ENCODE measurements at regions not wholly inside any gene's neighbourhood (a gene's known extent, or its start where the extent isn't known, plus 50 kb on each side); places are given as distances from the start of the nearest gene placed in this dataset.

DNA sequence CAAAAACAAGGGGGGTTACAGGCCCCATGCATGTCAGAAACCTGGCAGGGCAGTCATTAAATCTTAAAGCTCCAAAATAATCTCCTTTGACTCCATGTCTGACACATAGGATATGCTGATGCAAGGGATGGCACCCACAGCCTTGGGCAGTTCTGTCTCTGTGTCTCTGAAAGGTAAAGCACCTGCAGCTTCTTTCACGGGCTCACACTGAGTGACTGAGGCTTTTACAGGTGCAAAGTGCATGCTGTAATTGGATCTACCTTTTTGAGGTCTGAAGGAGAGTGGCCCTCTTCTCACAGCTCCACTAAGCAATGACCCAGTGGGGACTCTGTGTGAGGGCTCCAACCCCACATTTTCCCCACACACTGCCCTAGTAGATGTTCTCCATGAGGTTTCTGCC lies 1309.0 kb upstream of the B3GALT2 start:
- no peaks in the 10 kb centered on the region for H3K4me1 ChIP-seq (ENCODE audit: insufficient read depth, low read length)
- no peaks in the 10 kb centered on the region for H3K36me3 ChIP-seq (ENCODE audit: insufficient read depth, low read length)
- H4K20me1 ChIP-seq (ENCODE audit: insufficient read depth, low read length): no peaks in the 10 kb centered on the region
- TF ChIP-seq EZH2 (IDR thresholded peaks at IDR 0.05; ENCODE audit: borderline replicate concordance, low read depth, low read length, severe bottlenecking) (no peak), CTCF (IDR thresholded peaks at IDR 0.05; ENCODE audit: borderline replicate concordance, extremely low read depth, low read length, poor library complexity, severe bottlenecking) (no peak)
- no peak overlapping the region for H3K27ac ChIP-seq (ENCODE audit: low read length)
- no peak overlapping the region for H3K4me3 ChIP-seq (ENCODE audit: low read depth in 1 of 2, low read length in 2 of 2)
- H2AFZ ChIP-seq (ENCODE audit: low read depth, low read length): no peak overlapping the region
- ATAC-seq (ENCODE audit: insufficient read depth, low read depth) (no peak), DNase-seq (no peak)
- no peak overlapping the region for H3K9ac ChIP-seq (ENCODE audit: low read depth, low read length)
- no peaks in the 10 kb centered on the region for H3K27me3 ChIP-seq (ENCODE audit: insufficient read depth, low read length, poor library complexity)
- no peaks in the 10 kb centered on the region for H3K9me3 ChIP-seq (ENCODE audit: insufficient read depth, low read length, severe bottlenecking)
- H3K4me2 ChIP-seq (ENCODE audit: insufficient read depth, low read length): no peak overlapping the region
- H3K79me2 ChIP-seq (ENCODE audit: insufficient read depth, low read length): no peaks in the 10 kb centered on the region

- Histone ChIP-seq H3K4me3 (ENCODE audit: low read depth in 1 of 2, low read length in 2 of 2) (no peak overlapping the region), H3K4me1 (ENCODE audit: insufficient read depth, low read length) (no peaks in the 10 kb centered on the region), H3K9me3 (ENCODE audit: insufficient read depth, low read length, severe bottlenecking) (no peaks in the 10 kb centered on the region), H3K4me2 (ENCODE audit: insufficient read depth, low read length) (no peak overlapping the region), H2AFZ (ENCODE audit: low read depth, low read length) (no peak overlapping the region), H3K27ac (ENCODE audit: low read length) (no peak overlapping the region), H3K9ac (ENCODE audit: low read depth, low read length) (no peak overlapping the region), H3K27me3 (ENCODE audit: insufficient read depth, low read length, poor library complexity) (no peaks in the 10 kb centered on the region), H3K79me2 (ENCODE audit: insufficient read depth, low read length) (no peaks in the 10 kb centered on the region), H3K36me3 (ENCODE audit: insufficient read depth, low read length) (no peaks in the 10 kb centered on the region), H4K20me1 (ENCODE audit: insufficient read depth, low read length) (no peaks in the 10 kb centered on the region)
- ATAC-seq (ENCODE audit: insufficient read depth, low read depth): no peak
- TF ChIP-seq EZH2 (IDR thresholded peaks at IDR 0.05; ENCODE audit: borderline replicate concordance, low read depth, low read length, severe bottlenecking) (no peak), CTCF (IDR thresholded peaks at IDR 0.05; ENCODE audit: borderline replicate concordance, extremely low read depth, low read length, poor library complexity, severe bottlenecking) (no peak)
- DNase-seq: no peak
These were observed 1300.8 kb upstream of the B3GALT2 start for GRCh38 chr1:194487172-194487571.

DNA sequence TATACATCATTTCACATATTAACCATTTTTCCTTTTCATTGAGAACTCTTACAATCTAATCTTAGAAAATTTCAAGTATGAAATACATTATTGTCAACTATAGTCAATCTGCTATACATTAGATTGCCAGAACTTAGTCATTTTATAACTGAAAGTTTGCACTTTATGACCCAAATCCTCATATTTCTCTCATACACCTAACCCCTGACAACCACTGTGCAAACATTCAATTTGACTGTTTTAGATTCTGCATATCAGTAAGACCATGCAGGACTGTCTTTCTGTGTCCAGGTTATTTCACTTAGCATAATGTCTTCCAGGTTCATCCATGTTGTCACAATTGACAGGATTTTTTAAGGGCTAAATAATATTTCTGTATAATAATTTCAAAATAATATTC lies 1299.0 kb upstream of the B3GALT2 start:
- no peaks in the 10 kb centered on the region for H3K36me3 ChIP-seq (ENCODE audit: insufficient read depth, low read length)
- H3K27ac ChIP-seq (ENCODE audit: low read length): no peak overlapping the region
- H3K27me3 ChIP-seq (ENCODE audit: insufficient read depth, low read length, poor library complexity): no peaks in the 10 kb centered on the region
- TF ChIP-seq CTCF (IDR thresholded peaks at IDR 0.05; ENCODE audit: borderline replicate concordance, extremely low read depth, low read length, poor library complexity, severe bottlenecking): no peak
- TF ChIP-seq EZH2 (IDR thresholded peaks at IDR 0.05; ENCODE audit: borderline replicate concordance, low read depth, low read length, severe bottlenecking): no peak
- DNase-seq: no peak
- no peak overlapping the region for H3K4me3 ChIP-seq (ENCODE audit: low read depth in 1 of 2, low read length in 2 of 2)
- no peak overlapping the region for H3K9ac ChIP-seq (ENCODE audit: low read depth, low read length)
- H4K20me1 ChIP-seq (ENCODE audit: insufficient read depth, low read length): no peaks in the 10 kb centered on the region
- no peaks in the 10 kb centered on the region for H3K79me2 ChIP-seq (ENCODE audit: insufficient read depth, low read length)
- H3K4me1 ChIP-seq (ENCODE audit: insufficient read depth, low read length): no peaks in the 10 kb centered on the region
- no peaks in the 10 kb centered on the region for H3K9me3 ChIP-seq (ENCODE audit: insufficient read depth, low read length, severe bottlenecking)
- H3K4me2 ChIP-seq (ENCODE audit: insufficient read depth, low read length): no peak overlapping the region
- ATAC-seq (ENCODE audit: insufficient read depth, low read depth): no peak
- H2AFZ ChIP-seq (ENCODE audit: low read depth, low read length): no peak overlapping the region

DNA sequence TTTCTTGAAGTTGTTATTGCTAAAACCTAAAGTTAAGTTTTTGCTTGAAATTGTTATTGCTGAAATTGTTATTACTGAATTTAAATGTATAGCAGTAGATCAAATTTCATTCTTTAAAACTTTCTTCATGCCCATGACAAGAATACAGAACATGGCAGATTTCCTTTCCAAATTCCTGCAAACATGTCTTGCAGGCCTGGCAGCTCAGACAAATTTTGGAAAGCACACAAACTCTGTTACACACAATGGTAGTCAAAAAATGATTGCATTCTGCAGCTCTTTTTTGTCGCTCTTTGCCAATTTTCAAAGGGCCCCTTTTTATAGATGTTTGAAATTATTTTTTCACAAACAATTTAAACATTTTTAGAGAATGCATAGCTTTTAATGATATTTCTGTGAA lies 1292.3 kb upstream of the B3GALT2 start:
- no peak for ATAC-seq (ENCODE audit: insufficient read depth, low read depth)
- no peak overlapping the region for H3K4me2 ChIP-seq (ENCODE audit: insufficient read depth, low read length)
- H3K9me3 ChIP-seq (ENCODE audit: insufficient read depth, low read length, severe bottlenecking): no peaks in the 10 kb centered on the region
- no peaks in the 10 kb centered on the region for H4K20me1 ChIP-seq (ENCODE audit: insufficient read depth, low read length)
- no peaks in the 10 kb centered on the region for H3K4me1 ChIP-seq (ENCODE audit: insufficient read depth, low read length)
- H3K4me3 ChIP-seq (ENCODE audit: low read depth in 1 of 2, low read length in 2 of 2): no peak overlapping the region
- no peaks in the 10 kb centered on the region for H3K36me3 ChIP-seq (ENCODE audit: insufficient read depth, low read length)
- H3K27me3 ChIP-seq (ENCODE audit: insufficient read depth, low read length, poor library complexity): no peaks in the 10 kb centered on the region
- H3K27ac ChIP-seq (ENCODE audit: low read length): no peak overlapping the region
- no peaks in the 10 kb centered on the region for H3K79me2 ChIP-seq (ENCODE audit: insufficient read depth, low read length)
- DNase-seq: no peak
- no peak overlapping the region for H3K9ac ChIP-seq (ENCODE audit: low read depth, low read length)
- no peak overlapping the region for H2AFZ ChIP-seq (ENCODE audit: low read depth, low read length)
- TF ChIP-seq CTCF (IDR thresholded peaks at IDR 0.05; ENCODE audit: borderline replicate concordance, extremely low read depth, low read length, poor library complexity, severe bottlenecking) (no peak), EZH2 (IDR thresholded peaks at IDR 0.05; ENCODE audit: borderline replicate concordance, low read depth, low read length, severe bottlenecking) (no peak)
